Common myeloid progenitor, CD34-positive (primary cell): ENCODE measurements at regions not wholly inside any gene's neighbourhood (a gene's known extent, or its start where the extent isn't known, plus 50 kb on each side); places are given as distances from the start of the nearest gene placed in this dataset.

Experiments used
- CTCF ChIA-PET: fragments of 350-600 bp; sonication (Branson Sonifier 250); formaldehyde crosslinking; loops from one replicate; lab custom pipeline; 2021; ENCODE audit warnings: antibody characterized with exemption; lab: Charles Lee
- POLR2A ChIA-PET: fragments of 350-600 bp; sonication (Branson Sonifier 250); formaldehyde crosslinking; loops from one replicate; lab custom pipeline; 2021; ENCODE audit warnings: antibody characterized with exemption; lab: Charles Lee
- DNase-seq, 3 donors: peaks; one replicate each; pipeline versions ENCODE4 v3.0.0 to v3.0.0-alpha.2; 2013
- H3K27ac ChIP-seq, 2 experiments: 1 replicate in 1 of 2; 2 replicates in 1 of 2; pipeline ENCODE4 v1.7.0; 2013; ENCODE audit warnings: inconsistent platforms in 2 of 2, low read length in 2 of 2, mild to moderate bottlenecking in 2 of 2, low read depth in 1 of 2, moderate library complexity in 1 of 2; ENCODE audit not compliant: severe bottlenecking in 2 of 2, insufficient read depth in 1 of 2, poor library complexity in 1 of 2
- H3K27me3 ChIP-seq, 5 experiments: replicated peaks in 2 of 5; 1 replicate in 3 of 5; 2 replicates in 2 of 5; pipeline versions ENCODE4 v1.6.1 to v1.7.0; 2013; ENCODE audit warnings: low read length in 4 of 5, mild to moderate bottlenecking in 2 of 5, moderate library complexity in 2 of 5, inconsistent platforms in 1 of 5; ENCODE audit not compliant: insufficient read depth in 5 of 5, control insufficient read depth in 4 of 5
- H3K36me3 ChIP-seq, 4 experiments: 1 replicate in 2 of 4; 2 replicates in 2 of 4; pipeline versions ENCODE4 v1.6.1 to v1.7.0; 2013; ENCODE audit warnings: low read length in 3 of 4, control low read depth in 1 of 4, mild to moderate bottlenecking in 1 of 4; ENCODE audit not compliant: control insufficient read depth in 4 of 4, insufficient read depth in 4 of 4
- H3K4me1 ChIP-seq, 4 experiments: 1 replicate in 3 of 4; 2 replicates in 1 of 4; pipeline versions ENCODE4 v1.6.1 to v1.7.1; 2013; ENCODE audit warnings: low read length in 3 of 4, mild to moderate bottlenecking in 3 of 4, control low read depth in 1 of 4, inconsistent platforms in 1 of 4, moderate library complexity in 1 of 4; ENCODE audit not compliant: control insufficient read depth in 4 of 4, insufficient read depth in 4 of 4; ENCODE audit errors: control extremely low read depth in 1 of 4
- H3K4me3 ChIP-seq, 7 experiments: 1 replicate in 4 of 7; 2 replicates in 3 of 7; pipeline versions ENCODE4 v1.5.1 to v1.7.0; 2013; ENCODE audit warnings: mild to moderate bottlenecking in 7 of 7, low read length in 6 of 7, moderate library complexity in 6 of 7, inconsistent platforms in 2 of 7, low read depth in 2 of 7, control low read depth in 1 of 7; ENCODE audit not compliant: insufficient read depth in 4 of 7, control insufficient read depth in 1 of 7; ENCODE audit errors: extremely low read depth in 1 of 7
- H3K9me3 ChIP-seq, 5 experiments: 1 replicate in 4 of 5; 2 replicates in 1 of 5; pipeline versions ENCODE4 v1.6.1 to v1.7.1; 2013; ENCODE audit warnings: low read length in 4 of 5, mild to moderate bottlenecking in 2 of 5, inconsistent platforms in 1 of 5, low read depth in 1 of 5, moderate library complexity in 1 of 5; ENCODE audit not compliant: control insufficient read depth in 4 of 5, insufficient read depth in 2 of 5; ENCODE audit errors: control extremely low read depth in 1 of 5
- WGBS: methylation state at CpG from one replicate; pipeline ENCODE4 v1.1.5; 2013; ENCODE audit not compliant: insufficient coverage; 5-methylcytosine and 5-hydroxymethylcytosine counted together

GRCh38 chr7:10838228-10838627 lies 135.4 kb upstream of the PHF14 start:
- no CpG with 5 or more reads among the region's 1 CpG for WGBS
- Histone ChIP-seq H3K9me3 (no peaks in the 10 kb centered on the region), H3K27me3 (no peaks in the 10 kb centered on the region), H3K4me3 (no peak overlapping the region), H3K36me3 (no peaks in the 10 kb centered on the region), H3K4me1 (no peaks in the 10 kb centered on the region), H3K27ac (no peak overlapping the region)
- POLR2A ChIA-PET: no interaction called here
- CTCF ChIA-PET: no interaction called here
- no peak for DNase-seq

- Histone ChIP-seq H3K9me3 (no peaks in the 10 kb centered on the region), H3K4me3 (no peak overlapping the region), H3K4me1 (no peaks in the 10 kb centered on the region), H3K27me3 (no peaks in the 10 kb centered on the region), H3K27ac (no peak overlapping the region), H3K36me3 (no peaks in the 10 kb centered on the region)
- no peak for DNase-seq
- WGBS: 100% methylated on average over 1 of the region's 2 CpGs
- POLR2A ChIA-PET: no interaction called here
- CTCF ChIA-PET: no interaction called here
These were observed 128.4 kb upstream of the PHF14 start for GRCh38 chr7:10845225-10845624.

DNA sequence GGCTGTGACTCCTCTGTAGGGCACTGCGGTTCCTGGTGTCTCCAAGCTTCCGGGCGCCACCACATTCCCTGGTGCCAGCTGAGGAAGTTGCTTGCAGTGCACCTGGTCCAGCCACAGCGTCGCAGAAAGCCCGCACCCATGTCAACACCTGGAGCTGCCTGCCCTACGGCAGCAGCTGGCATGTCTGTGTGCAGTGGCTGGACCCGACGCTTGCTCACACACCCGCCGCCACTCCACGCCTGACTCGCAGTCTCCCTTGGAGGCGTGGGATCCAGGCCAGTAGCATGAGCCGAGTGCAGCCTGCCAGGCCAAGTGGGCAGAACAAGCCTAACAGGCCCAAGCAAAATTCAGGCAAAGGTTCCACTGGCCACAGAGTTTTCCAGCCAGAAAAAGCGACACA lies 118.1 kb upstream of the PHF14 start:
- DNase-seq: no peak
- Histone ChIP-seq H3K4me1 (no peaks in the 10 kb centered on the region), H3K27me3 (no peaks in the 10 kb centered on the region), H3K27ac (no peak overlapping the region), H3K36me3 (no peaks in the 10 kb centered on the region), H3K9me3 (no peaks in the 10 kb centered on the region), H3K4me3 (no peak overlapping the region)
- CTCF ChIA-PET: no interaction called here
- POLR2A ChIA-PET: interaction anchor here (0.7 kb wide), 1 partner anchor 570 kb away, joined by 3 read pairs; no protein-coding TSS in a partner anchor
- WGBS: 98% methylated on average over 15 of the region's 16 CpGs

- no peaks in the 10 kb centered on the region for H3K4me1 ChIP-seq
- no peaks in the 10 kb centered on the region for H3K9me3 ChIP-seq
- 83% methylated on average over 1 of the region's 2 CpGs for WGBS
- no peak overlapping the region for H3K4me3 ChIP-seq
- CTCF ChIA-PET: no interaction called here
- no peaks in the 10 kb centered on the region for H3K27me3 ChIP-seq
- H3K36me3 ChIP-seq: no peaks in the 10 kb centered on the region
- H3K27ac ChIP-seq: no peak overlapping the region
- POLR2A ChIA-PET: no interaction called here
- DNase-seq: no peak
These were observed 113.2 kb upstream of the PHF14 start for GRCh38 chr7:10860516-10860915.

DNA sequence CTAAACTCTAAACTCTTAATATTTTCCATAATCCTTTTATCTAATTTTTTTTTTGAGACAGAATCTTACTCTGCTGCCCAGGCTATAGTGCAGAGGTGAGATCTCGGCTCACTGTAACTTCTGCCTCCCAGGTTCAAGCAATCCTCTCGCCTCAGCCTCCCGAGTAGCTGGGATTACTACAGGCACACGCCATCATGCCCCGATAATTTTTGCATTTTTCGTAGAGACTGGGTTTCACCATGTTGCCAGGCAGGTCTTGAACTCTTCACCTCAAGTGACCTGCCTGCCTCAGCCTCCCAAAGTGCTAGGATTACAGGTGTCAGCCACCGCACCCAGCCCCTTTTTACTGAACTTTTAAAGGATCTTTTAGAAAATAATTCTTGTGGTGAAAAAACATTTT lies 110.2 kb upstream of the PHF14 start:
- Histone ChIP-seq H3K4me1 (no peaks in the 10 kb centered on the region), H3K4me3 (no peak overlapping the region), H3K9me3 (no peaks in the 10 kb centered on the region), H3K27me3 (no peaks in the 10 kb centered on the region), H3K27ac (no peak overlapping the region), H3K36me3 (no peaks in the 10 kb centered on the region)
- POLR2A ChIA-PET: no interaction called here
- WGBS: 100% methylated on average over 5 of the region's 7 CpGs
- CTCF ChIA-PET: no interaction called here
- DNase-seq: no peak

DNA sequence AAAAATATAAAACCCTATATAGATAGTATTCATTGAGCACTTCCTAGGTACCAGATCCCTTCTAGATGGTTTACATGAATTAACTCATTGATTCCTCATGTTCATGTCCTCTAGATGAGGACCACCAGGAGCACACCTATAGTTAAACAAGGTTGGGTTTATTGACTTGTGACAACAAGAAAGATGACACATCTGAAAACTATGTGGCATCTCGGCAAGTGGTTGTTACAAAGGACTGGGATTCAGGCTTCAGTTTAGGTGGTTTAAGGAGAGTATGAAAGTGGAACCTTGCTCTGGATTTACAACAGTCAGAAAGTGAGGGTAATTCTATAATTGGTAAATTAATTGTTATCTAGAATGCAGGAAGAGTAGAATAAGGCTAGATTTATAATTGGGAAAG lies 99.0 kb upstream of the PHF14 start:
- POLR2A ChIA-PET: no interaction called here

DNA sequence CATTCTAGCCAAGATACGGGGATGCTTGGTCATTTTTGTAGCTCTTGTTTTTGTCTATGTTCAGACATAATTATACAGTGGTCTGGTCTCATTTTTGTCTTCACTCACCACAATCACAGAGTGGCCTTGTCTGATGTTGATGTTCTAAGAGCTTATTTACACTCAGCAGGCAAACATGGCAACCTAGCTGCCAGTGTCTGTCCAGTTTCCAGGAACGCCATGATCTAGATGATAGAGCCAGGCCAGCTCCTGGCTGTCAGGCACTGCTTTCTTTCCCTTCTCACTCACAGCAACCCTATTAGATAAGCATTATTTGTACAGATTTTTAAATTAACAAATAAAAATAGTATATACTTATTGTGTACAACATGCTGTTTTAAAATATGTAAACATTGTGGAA lies 98.6 kb upstream of the PHF14 start:
- Histone ChIP-seq H3K9me3 (peaks cover 0 to 5% (median 0%) of the 10 kb centered on the region in 5 experiments), H3K27me3 (no peaks in the 10 kb centered on the region), H3K4me1 (no peaks in the 10 kb centered on the region), H3K4me3 (no peak overlapping the region), H3K27ac (no peak overlapping the region), H3K36me3 (no peaks in the 10 kb centered on the region)
- DNase-seq: no peak
- ChIA-PET POLR2A (no interaction called here), CTCF (no interaction called here)
- no CpG with 5 or more reads among the region's 2 CpGs for WGBS

More for the DNA sequence above, 99.0 kb upstream of the PHF14 start:
- WGBS: 90% methylated on average over 1 of the region's 1 CpG
- CTCF ChIA-PET: no interaction called here
- H3K4me3 ChIP-seq: no peak overlapping the region
- peaks cover 0 to 5% (median 0%) of the 10 kb centered on the region in 5 experiments for H3K9me3 ChIP-seq
- H3K36me3 ChIP-seq: no peaks in the 10 kb centered on the region
- no peaks in the 10 kb centered on the region for H3K4me1 ChIP-seq
- H3K27me3 ChIP-seq: no peaks in the 10 kb centered on the region
- H3K27ac ChIP-seq: no peak overlapping the region
- DNase-seq: no peak
